HG03045 (cell line): ENCODE measurements at regions not wholly inside any gene's neighbourhood (a gene's known extent, or its start where the extent isn't known, plus 50 kb on each side); places are given as distances from the start of the nearest gene placed in this dataset.
"Not testable (repeated sequence)": the region's sequence is repeated elsewhere in the genome, so short reads cannot be mapped to it uniquely, and the experiment has no call there.

Experiments
- ATAC-seq: cut with Tn5 transposase; IDR thresholded peaks from one replicate; pipeline ENCODE4 v1.9.1; 2021; ENCODE audit warnings: mild to moderate bottlenecking, moderate library complexity; ENCODE audit not compliant: unreplicated experiment

DNA sequence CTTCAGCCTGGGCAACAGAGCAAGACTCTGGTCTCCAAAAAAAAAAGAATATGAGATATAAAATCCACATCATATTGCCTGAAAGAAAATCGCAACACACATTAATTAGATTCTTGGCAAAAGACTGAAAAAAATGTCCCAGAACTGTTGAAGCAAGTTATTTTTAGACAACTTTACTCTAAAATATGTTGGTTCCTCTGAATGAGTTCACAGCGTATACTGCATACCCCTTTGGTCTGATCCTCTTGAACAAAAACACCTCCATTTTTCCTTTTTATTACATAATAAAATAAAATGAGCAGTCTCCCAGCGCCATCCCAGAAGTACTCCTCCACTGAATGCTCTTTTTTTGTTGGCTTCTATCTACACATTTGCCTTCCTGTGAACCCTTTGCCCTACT lies 126.0 kb upstream of the TMEM170B start:
- no peak for ATAC-seq

DNA sequence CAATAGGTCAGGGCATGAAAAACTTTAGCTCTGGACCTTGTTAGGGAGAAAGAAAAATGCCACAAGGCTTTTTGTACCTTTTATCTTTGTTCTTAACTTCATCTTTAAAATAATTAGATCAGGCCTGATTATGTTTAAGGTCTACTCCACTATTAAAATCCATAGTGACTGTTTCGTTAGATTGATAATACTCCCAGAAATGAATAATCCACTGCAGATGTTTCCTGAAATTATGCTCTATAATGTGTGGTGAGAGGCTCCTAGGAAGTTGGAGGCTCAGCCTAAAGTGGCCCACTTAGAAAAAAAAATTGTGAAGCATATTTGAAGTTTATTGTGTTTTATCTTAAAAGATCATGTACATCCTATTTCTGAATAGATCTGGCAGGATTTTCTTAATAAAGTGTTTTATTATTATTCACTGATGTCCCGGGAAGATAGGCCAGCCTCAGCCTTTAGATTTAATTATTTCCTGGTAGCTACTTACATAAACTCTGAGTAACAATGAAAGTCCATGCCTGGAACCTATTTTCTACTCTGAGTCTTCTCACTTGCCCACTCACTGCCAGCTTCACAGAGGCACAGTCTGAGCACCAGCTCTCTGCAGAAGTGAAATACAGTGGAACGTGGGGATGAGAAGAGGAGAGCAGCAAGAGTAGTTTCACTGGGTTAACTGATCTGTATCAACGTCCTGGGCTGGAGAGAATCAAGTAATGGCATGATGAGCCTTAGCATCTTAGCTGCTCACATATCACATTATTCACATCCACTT lies 126.8 kb upstream of the TMEM170B start:
- no peak for ATAC-seq

DNA sequence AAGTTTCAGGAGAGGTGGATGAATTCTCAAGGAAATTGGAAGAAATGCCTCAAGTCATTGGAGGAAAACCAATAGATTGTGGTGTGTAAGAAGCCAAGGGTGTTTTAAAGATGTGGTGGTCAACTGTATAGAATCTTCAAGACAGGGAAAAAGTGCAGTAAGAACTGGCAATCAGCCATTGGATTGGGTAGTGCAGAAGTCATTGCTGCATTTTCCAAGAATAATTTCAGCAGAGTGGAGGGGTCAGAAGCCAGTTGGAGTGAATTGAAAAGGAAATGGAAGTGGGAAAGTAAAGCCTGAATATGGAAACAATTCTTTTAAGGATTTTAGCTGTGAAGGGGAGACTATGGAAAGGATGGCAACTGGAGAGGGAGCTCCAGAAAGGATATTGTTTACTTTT lies 128.2 kb upstream of the TMEM170B start:
- ATAC-seq = no peak

DNA sequence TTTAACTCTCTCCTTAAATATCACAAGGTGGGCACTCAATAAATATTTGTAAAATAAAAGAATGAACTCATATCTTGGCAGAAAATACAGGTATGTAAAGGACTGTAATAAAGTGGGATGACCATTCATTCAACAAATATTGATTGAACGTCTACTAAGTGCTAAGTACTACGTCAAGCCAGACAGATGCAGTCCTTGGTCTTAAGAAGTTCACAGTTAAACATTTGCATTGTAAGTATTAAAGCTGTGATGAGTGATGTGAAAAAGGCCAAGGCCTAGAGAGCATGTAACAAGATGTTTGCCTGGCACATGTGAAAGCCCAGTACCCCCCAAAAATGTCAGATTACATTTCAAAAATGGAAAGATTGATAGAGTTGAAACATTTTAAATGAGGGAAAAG lies 130.1 kb upstream of the TMEM170B start:
- no peak for ATAC-seq

DNA sequence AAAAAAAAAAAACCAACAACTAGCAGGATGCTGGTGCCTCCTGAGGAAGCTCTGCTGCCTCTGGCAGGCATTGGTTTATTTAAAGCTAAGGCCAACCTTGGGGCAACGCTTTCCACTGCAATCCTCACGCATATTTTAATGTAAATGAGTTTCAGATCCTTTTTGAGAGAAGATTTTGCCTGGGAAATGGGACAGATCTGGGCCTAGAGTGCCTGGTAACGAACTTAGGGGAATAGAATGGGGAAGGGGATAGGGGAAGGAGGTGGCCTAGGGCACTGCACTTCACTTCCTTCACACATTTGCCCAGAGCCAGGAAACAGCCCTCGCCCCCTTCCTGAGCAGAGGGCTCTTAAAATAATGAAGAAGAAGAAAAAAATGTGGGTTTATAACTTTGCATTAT lies 132.7 kb upstream of the TMEM170B start:
- ATAC-seq = no peak

DNA sequence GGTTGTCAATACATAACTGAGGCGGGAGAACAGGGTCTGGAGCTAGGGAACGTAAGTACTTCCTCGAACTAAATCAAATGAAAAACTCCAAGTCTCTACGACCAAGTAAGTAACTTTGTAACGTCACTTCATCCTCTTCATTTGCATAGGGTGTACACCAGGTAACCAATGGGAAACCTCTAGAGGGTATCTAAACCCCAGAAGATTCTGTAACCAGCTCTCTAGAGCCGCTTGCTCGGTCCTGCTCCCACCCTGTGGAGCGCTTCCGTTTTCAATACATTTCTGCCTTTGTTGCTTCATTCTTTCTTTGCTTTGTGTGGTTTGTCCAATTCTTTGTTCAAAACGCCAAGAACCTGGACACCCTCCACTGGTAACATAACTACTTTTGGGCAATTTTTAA lies 133.5 kb upstream of the TMEM170B start:
- peak; percentile 73 for ATAC-seq

DNA sequence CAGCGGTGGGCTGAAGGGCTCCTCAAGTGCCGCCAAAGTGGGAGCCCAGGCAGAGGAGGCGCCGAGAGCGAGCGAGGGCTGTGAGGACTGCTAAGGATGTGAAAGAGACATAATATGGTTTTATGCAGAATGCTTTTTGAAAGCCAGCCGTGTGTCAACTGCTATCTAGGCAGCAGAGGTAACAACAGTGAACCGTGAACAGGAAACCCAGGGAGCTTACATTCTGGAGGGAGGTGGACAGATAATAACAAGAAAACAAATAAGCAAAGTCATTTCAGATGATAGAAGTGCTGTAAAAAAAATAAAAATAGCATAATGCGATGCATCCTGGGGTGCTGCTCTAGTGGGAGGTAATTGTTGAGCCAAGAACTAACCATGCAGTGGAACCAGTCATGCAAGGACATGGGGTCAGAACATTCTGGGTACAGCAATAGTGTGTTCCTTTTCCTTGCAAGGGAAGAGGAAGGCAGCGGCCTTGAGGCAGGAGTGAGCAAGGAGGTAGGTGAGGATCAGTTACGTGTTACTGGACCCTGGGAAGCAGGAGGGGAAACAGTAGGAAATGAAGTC lies 134.4 kb upstream of the TMEM170B start:
- no peak for ATAC-seq

DNA sequence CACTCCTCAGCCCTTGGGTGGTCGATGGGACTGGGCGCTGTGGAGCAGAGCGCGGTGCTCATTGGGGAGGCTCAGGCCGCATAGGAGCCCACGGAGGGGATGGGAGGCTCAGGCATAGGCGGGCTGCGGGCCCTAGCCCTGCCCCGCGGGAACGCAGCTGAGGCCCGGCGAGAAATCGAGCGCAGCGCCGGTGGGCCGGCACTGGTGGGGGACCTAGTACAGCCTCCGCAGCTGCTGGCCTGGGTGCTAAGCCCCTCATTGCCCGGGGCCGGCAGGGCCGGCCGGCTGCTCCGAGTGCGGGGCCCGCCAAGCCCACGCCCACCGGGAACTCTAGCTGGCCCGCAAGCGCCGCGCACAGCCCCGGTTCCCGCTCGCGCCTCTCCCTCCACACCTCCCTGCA lies 135.0 kb upstream of the TMEM170B start:
- ATAC-seq = not testable (repeated sequence)

DNA sequence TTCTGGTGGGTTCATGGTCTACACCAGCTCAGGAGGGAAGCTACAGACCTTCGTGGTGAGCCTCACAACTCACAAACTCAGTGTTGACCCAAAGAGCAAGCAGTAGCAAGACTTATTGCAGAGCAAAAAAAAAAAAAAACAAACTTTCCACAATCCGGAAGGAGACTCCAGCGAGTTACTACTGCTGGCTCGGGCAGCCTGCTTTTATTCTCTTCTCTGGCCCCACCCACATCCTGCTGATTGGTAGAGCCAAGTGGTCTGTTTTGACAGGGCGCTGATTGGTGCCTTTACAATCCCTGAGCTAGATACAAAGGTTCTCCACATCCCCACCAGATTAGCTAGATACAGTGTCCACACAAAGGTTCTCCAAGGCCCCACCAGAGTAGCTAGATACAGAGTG lies 135.6 kb upstream of the TMEM170B start:
- not testable (repeated sequence) for ATAC-seq

DNA sequence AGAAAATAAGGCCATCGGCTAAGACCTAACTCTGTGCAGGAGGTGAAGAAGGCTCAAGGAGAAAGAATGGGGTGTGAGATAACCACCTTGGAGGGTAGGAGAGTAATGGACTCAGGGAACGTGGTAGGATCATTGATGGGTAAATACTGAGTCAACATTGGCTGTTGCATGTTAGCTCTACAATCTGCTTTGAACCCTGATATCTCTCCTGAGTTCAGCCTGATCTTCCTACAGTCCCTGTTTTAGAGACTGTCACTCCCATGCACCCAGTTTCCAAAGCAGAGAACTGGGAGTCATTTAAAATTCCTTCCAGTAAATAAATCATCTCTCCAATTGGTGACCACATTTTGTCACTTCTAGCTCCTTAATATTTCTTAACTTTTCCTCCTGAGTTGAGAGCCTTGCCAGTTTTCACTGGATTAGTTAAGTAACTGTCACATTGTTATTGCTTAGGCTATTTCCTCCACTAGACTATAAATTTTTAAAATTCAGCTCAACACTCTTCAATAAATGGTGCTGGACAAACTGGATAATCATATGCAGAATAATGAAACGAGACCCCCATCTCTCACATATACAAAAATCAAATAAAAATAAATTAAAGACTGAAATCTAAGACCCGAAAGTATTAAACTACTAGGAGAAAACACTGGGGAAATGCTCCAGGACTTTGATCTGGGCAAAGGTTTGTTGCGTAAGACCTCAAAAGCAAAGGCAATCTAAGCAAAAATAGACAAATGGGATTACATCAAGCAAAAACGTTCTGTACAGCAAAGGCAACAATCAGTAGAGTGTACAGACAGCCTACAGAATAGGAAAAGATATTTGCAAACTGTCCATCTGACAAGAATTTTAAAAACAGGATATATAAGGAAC lies 138.9 kb upstream of the TMEM170B start:
- ATAC-seq = no peak

DNA sequence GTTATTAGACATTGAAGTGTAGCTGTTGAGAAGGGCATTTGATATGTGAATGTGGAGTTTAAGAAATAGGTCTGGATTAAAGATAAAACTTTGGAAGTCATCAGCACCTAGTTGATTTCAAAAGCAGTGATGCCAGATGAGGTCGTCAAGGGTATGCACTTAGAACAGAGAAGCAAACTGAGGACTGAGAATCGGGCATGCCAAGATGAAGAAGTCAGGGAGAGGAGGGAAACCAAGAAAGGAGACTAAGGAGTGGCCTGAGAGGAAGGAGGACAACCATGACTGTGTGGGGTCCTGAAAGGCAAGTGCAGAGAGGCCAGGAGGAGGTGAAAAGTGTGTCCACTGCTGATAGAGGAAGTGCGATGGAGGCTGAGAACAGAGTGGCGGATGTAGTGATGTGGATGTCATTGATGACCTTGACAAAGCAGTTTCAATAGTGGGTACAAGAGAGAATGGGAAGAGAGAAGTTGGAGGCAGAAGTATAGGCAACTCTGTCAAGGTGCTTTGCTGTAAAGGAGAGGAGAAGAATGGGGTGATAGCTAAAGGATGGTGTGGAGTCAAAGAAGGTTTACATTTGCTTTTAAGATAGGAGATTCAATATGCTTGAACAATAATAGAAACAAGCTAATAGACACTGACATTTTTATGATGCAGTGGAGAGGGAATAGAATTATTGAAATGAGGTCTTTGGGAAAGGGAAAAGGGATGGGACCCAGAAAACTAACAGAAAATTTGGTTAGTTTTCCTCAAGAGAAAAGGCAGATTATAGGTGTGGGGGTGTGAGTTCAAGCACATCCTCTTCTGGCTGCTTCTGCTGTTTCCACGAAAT lies 139.7 kb upstream of the TMEM170B start:
- no peak for ATAC-seq

DNA sequence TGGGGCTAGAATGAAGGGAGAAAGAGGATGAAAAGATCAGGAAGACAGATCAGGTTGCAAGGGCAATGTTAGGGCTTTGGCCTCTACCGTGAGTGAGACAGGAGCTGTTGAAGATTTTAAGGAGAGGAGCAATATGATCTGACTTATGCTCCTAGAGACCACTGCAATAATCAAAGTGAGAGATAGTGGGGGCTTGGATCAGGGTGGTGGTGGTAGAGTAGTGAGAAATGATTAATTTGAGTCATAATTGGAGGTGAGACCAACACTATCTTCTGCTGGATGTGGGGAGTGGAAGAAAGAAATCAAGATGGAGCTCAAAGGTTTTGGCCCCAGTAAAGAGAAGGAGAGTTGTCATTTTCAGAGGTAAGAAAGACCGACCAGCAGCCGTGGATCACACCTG lies 140.7 kb upstream of the TMEM170B start:
- no peak for ATAC-seq

DNA sequence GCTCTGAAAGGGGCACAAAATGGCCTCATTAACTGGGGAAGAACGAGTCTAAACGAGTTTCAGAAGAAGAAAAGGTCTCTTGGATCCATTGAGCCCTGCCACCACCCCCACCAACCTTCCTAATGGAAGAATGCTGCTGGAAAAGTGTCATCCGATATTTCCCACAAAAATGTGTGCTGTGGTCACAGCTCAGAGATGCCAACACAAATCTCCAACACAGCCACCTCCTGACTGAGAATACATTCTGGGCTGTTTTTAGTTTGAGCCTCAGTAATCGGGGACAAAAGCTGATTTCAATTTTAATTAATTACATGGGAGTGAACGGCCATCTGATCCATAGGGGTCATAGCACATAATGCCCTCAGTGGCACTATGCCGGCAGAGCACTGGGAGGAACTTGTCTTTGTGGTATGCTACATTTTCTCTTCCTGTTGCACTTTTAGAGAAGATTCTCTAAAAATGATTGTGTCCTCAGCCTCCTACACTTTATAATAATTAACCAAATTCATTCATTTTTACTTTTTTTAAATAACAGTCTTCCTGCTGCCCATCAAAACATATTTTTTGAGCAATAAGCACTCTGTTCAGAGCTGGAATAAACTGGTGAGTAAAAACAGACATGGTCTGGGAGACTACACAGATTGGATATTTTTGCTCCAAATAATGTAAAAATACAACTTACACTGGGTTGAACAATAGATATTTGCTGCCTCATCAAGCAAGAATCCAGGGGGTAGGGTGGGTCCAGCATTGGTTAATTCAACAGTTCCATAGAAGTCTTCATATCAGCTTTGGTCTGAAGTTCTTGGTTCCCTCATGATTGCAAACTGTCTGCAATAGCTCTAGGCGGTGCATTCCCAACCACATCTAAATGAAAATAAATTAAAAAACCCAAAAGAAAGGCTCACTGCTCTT lies 143.6 kb upstream of the TMEM170B start:
- no peak for ATAC-seq

DNA sequence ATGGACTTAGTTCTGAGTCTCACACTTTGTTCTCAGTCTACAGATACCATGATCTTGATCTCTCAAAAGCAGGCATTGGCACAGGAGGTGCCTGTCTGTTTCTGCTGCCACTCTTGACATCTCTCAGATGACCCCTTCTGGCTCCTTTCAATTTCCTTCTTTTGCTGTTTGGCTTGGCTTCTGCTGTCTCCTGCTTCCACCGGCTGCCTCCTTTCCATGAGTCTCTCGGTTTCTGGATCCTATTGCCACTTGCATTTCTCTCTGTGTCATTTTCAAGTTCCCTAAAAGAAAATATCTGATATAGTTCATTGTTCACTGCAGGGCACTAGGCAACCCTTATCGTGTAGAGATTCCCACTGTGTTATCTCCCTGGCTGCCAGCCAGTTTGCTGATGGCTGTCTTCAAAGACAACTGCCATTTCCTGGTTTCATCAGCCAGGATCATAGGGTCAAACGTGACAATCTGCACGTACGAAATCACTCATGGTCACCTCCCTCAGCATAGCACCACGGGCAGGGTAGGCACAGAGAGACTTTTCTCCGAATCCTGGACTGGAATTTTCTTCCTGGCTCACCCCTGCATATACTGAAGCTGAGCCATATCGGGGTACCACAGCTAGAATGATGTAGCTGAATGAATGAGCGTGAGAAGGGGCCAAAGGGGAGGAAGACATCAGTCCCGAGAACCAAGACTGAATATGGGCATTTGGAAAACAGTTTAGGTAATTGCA lies 144.6 kb upstream of the TMEM170B start:
- ATAC-seq = no peak

DNA sequence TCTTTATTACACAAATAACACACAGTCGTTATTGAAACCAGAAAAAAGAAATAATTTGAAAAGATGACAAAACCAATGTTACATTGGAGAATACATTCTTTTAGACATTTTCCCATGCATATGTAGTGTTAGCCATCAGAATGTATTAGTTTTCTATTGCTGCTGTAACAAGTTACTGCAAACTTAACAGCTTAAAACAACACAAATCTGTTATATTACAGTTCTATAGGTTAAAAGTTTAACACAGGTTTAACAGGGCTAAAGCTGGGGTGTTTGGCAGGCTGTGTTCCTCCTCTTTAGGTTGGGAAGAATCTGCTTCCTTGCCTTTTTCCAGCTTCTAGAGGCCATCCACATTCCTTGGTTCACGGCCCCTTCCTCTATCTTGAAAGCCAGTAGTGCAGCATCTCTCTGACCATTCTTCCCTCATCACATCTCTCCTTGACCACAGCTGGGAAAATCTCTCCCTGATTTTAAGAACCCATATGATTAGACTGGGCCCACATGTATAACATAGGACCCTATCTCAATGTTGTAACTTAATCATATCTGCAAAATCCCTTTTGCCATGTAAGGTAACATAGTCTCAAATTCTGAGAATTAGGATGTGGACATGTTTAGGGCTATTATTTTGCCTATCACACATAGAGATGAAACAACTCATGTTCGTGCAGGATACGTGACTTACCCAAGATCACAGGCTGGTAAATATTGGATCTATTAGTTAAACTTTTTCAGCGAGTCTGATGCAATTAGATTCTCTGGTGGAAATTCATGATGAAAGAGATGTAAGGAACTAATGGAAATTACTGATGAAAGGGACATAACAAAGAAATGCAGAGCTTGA lies 145.4 kb upstream of the TMEM170B start:
- no peak for ATAC-seq

DNA sequence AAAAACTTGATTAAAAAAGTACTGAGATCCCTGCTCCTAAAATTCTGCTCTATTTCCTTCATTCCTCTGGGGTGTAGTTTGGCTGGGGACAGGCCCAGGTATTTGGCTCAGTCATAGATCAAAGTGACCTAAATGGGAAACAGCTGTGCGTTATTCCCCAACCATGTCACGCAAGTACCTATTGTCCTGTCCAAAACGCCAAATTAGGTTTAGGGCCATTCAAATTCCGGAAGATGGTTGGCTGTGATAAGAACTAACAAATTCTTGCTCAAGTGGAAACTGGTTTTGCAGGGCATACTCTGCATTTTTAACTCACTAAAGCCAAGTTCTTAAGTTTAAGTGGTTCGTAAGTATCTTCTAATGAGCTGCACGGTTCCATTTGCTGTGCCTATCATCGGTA lies 147.6 kb upstream of the TMEM170B start:
- no peak for ATAC-seq

DNA sequence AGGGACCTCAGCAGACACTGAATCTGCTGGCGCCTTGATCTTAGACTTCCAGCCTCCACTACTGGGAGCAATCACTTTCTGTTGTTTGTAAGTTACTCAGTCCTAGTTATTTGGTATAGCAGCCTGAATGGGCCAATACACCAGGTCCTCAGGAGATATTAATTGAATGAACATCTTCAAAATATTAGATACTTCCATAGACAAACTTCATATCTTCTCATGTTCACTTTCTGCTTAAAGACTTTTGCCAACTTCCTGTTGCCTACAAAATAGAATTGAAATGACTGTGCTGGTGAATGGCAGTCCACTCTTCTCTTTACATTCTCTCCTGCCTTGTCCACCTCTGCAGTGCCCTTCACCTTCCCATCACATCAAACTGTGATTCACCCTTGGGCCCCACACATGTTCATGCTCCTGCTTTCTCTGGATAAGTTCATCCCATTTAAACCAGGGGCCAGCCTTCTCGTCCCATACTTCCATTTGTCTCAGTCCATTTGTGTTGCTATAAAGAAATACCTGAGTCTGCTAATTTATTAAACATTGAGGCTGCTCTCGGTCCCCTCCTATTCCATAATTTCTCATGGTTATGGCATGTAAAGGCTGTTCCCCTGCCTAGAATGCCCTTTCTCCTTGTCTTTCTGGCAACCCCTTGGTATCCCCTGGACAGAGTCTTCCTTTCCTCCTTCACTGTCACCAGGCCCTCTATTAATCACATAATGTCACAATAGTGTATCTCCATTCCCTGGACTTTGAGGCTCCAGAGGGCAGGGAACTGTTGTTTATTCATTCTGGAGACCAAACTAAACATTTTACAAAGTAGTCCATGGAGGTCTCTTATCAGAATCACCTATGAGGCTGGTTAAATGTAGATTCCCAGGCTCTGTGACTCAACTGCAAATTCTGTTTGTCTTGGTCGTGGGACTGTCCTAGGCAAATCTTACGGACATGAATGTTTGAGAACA lies 148.3 kb upstream of the TMEM170B start:
- no peak for ATAC-seq
